Natural killer cell (primary cell): ENCODE measurements at regions not wholly inside any gene's neighbourhood (a gene's known extent, or its start where the extent isn't known, plus 50 kb on each side); places are given as distances from the start of the nearest gene placed in this dataset.
A peak's percentile ranks its signal among the peaks of the same experiment; 100 is the strongest.
"Not testable (repeated sequence)": the region's sequence is repeated elsewhere in the genome, so short reads cannot be mapped to it uniquely, and the experiment has no call there.

Source experiments
- ATAC-seq, 3 donors: fragments of 150-1000 bp in 2 of 3; fragments of 200-7000 bp in 1 of 3; cut with Tn5 transposase; 1 replicate in 1 of 3; 2 replicates in 2 of 3; pipeline ENCODE4 v1.10.0; 2021; ENCODE audit warnings: mild to moderate bottlenecking in 2 of 3, moderate library complexity in 2 of 3
- DNase-seq, 2 donors: peaks; one replicate each; pipeline versions ENCODE4 v3.0.0 to v3.0.0-alpha.2; 2013 to 2021; ENCODE audit warnings: mixed read lengths in 1 of 2
- H3K27ac ChIP-seq: one replicate; pipeline ENCODE4 v1.5.1; 2013; ENCODE audit warnings: mild to moderate bottlenecking, low read length
- H3K27me3 ChIP-seq: one replicate; pipeline ENCODE4 v1.6.1; 2013; ENCODE audit warnings: low read length; ENCODE audit not compliant: control insufficient read depth, insufficient read depth
- H3K36me3 ChIP-seq: one replicate; pipeline ENCODE4 v1.6.1; 2013; ENCODE audit warnings: low read length; ENCODE audit not compliant: control insufficient read depth, insufficient read depth
- H3K4me1 ChIP-seq: one replicate; pipeline ENCODE4 v1.6.1; 2013; ENCODE audit warnings: low read length; ENCODE audit not compliant: control insufficient read depth, insufficient read depth
- H3K4me3 ChIP-seq: one replicate; pipeline ENCODE4 v1.5.1; 2013; ENCODE audit warnings: low read length
- H3K9me3 ChIP-seq: one replicate; pipeline ENCODE4 v1.6.1; 2013; ENCODE audit warnings: low read length; ENCODE audit not compliant: control insufficient read depth, insufficient read depth
- H3K27ac Mint-ChIP-seq, 2 donors: one replicate each; pipeline ENCODE4 v1.8.0; 2022; ENCODE audit warnings: mild to moderate bottlenecking in 2 of 2, mixed read lengths in 2 of 2, moderate library complexity in 1 of 2
- H3K27me3 Mint-ChIP-seq, 2 donors: one replicate each; pipeline ENCODE4 v1.8.0; 2022; ENCODE audit warnings: low read depth in 2 of 2, mixed read lengths in 2 of 2
- H3K36me3 Mint-ChIP-seq: one replicate; pipeline ENCODE4 v1.8.0; 2022; ENCODE audit warnings: mixed read lengths
- H3K4me1 Mint-ChIP-seq, 2 donors: one replicate each; pipeline ENCODE4 v1.8.0; 2022; ENCODE audit warnings: mixed read lengths in 2 of 2
- H3K4me3 Mint-ChIP-seq: one replicate; pipeline ENCODE4 v1.8.0; 2022; ENCODE audit warnings: mild to moderate bottlenecking, moderate library complexity, mixed read lengths
- H3K9me3 Mint-ChIP-seq, 2 donors: one replicate each; pipeline ENCODE4 v1.8.0; 2022; ENCODE audit warnings: mixed read lengths in 2 of 2
- WGBS: methylation state at CpG from one replicate; pipeline ENCODE4 v1.1.7; 2013; ENCODE audit warnings: missing lambda C conversion rate; ENCODE audit not compliant: insufficient coverage; 5-methylcytosine and 5-hydroxymethylcytosine counted together
- intact Hi-C: fragments of 100-400 bp; cut with micrococcal nuclease; formaldehyde crosslinking; loops from one replicate; pipeline ENCODE4 v1.14.2; 2022
- TF ChIP-seq, protein P1 (sequence below): fragments of 200-600 bp; IDR thresholded peaks from one replicate; pipeline ENCODE4 v1.8.0; 2022; ENCODE audit warnings: antibody characterized with exemption

DNA sequence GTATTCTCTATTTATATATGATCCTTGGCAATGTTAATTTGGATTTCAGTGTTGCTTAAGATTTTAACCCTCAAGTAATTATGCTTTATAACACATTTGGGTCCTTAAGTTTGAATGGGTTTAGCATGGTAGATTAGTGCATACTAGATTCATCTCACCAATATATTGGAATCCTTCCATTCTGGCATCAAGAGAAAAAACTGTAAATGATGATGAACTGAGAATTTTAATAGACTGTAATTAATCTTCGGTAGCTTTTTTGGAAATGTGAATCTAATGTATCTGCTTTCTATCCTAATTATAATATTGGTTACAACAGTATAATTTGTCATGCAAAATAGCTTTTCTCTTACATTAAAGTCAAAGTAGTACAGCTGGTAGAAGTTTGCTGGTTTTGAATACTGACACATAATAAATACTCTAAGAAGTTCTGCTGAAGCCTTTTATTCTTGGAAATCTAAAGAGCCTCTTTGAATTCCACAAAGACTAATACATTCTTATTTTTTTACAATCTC lies 279.8 kb downstream of the AMY1C start:
- no peak for DNase-seq
- H3K27ac ChIP-seq, result no peak overlapping the region
- H3K4me1 ChIP-seq, result no peaks in the 10 kb centered on the region
- H3K36me3 ChIP-seq, result no peaks in the 10 kb centered on the region
- H3K4me3 Mint-ChIP-seq, result no peak overlapping the region
- intact Hi-C loops, result no loop called here
- no peak overlapping the region for H3K4me3 ChIP-seq
- TF ChIP-seq, protein P1, sequence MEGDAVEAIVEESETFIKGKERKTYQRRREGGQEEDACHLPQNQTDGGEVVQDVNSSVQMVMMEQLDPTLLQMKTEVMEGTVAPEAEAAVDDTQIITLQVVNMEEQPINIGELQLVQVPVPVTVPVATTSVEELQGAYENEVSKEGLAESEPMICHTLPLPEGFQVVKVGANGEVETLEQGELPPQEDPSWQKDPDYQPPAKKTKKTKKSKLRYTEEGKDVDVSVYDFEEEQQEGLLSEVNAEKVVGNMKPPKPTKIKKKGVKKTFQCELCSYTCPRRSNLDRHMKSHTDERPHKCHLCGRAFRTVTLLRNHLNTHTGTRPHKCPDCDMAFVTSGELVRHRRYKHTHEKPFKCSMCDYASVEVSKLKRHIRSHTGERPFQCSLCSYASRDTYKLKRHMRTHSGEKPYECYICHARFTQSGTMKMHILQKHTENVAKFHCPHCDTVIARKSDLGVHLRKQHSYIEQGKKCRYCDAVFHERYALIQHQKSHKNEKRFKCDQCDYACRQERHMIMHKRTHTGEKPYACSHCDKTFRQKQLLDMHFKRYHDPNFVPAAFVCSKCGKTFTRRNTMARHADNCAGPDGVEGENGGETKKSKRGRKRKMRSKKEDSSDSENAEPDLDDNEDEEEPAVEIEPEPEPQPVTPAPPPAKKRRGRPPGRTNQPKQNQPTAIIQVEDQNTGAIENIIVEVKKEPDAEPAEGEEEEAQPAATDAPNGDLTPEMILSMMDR, result no peak
- H3K4me1 Mint-ChIP-seq, result no peaks in the 10 kb centered on the region
- H3K27me3 Mint-ChIP-seq, result peaks cover 0 to 2% of the 10 kb centered on the region in 2 donors
- WGBS, result 100% methylated on average over 1 of the region's 1 CpG
- no peaks in the 10 kb centered on the region for H3K27me3 ChIP-seq
- ATAC-seq, result no peak
- no peaks in the 10 kb centered on the region for H3K9me3 ChIP-seq
- no peaks in the 10 kb centered on the region for H3K36me3 Mint-ChIP-seq
- peaks cover 2% of the 10 kb centered on the region in 2 donors for H3K9me3 Mint-ChIP-seq
- no peak overlapping the region for H3K27ac Mint-ChIP-seq

DNA sequence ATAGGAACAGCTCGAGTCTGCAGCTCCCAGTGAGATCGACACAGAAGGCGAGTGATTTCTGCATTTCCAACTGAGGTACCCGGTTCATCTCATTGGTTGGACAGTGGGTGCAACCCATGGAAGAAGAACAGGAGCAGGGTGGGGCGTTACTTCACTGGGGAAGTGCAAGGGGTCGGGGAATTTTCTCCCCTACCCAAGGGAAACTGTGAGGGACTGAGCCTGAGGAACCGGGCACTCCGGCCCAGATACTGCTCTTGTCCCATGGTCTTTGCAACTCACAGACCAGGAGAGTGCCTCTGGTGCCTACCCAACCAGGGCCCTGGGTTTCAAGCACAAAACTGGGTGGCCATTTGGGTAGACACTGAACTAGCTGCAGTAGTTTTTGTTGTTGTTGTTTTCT lies 307.1 kb downstream of the AMY1C start:
- H3K9me3 ChIP-seq, result peaks cover 3% of the 10 kb centered on the region
- no peaks in the 10 kb centered on the region for H3K36me3 ChIP-seq
- H3K27ac ChIP-seq, result peak overlapping the region; percentile 79
- Mint-ChIP-seq H3K4me3 (no peak overlapping the region), H3K27ac (peak overlapping the region; percentile 59 to 74), H3K36me3 (no peaks in the 10 kb centered on the region), H3K4me1 (peaks cover 6 to 22% of the 10 kb centered on the region in 2 donors), H3K9me3 (peaks cover 12 to 19% of the 10 kb centered on the region in 2 donors), H3K27me3 (no peaks in the 10 kb centered on the region)
- H3K4me1 ChIP-seq, result peaks cover 14% of the 10 kb centered on the region
- TF ChIP-seq, protein P1, result no peak
- H3K27me3 ChIP-seq, result no peaks in the 10 kb centered on the region
- ATAC-seq (peak in 1 of 3 donors; percentile 42), DNase-seq (no peak)
- 79% methylated on average over 8 of the region's 8 CpGs for WGBS
- H3K4me3 ChIP-seq, result no peak overlapping the region
- intact Hi-C loops, result no loop called here

DNA sequence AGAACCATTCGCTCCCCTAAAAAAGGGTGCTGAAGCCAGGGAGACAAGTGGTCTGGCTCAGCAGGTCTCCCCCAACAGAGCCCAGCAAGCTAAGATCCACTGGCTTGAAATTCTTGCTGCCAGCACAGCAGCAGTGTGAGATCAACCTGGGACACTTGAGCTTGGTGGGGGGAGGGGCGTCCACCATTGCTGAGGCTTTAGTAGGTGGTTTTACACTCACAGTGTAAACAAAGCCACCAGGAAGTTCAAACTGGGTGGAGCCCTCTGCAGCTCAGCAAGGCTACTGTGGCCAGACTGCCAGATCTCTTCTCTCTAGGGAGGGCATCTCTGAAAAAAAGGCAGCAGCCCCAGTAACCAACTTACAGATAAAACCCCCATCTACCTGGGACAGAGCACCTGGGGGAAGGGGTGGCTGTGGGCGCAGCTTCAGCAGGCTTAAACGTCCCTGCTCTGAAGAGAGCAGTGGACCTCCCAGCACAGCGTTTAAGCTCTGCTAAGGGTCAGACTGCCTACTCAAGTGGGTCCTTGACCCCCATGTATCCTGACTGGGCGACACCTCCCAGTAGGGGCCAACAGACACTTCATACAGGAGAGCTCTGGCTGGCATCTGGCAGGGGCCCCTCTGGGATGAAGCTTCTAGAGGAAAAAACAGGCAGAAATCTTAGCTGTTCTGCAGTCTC lies 307.7 kb downstream of the AMY1C start:
- H3K4me3 Mint-ChIP-seq, result peak overlapping the region; percentile 62
- peak; percentile 46 to 80 (median 72) for ATAC-seq
- peaks cover 14% of the 10 kb centered on the region for H3K4me1 ChIP-seq
- peaks cover 12 to 20% of the 10 kb centered on the region in 2 donors for H3K9me3 Mint-ChIP-seq
- H3K9me3 ChIP-seq, H3K27me3 ChIP-seq, H3K36me3 ChIP-seq, H3K27me3 Mint-ChIP-seq, H3K36me3 Mint-ChIP-seq, H3K4me3 ChIP-seq, intact Hi-C loops: not testable (repeated sequence)
- H3K27ac ChIP-seq, result peak overlapping the region; percentile 79
- peak; percentile 3 to 60 for DNase-seq
- H3K4me1 Mint-ChIP-seq, result peaks cover 6 to 22% of the 10 kb centered on the region in 2 donors
- WGBS, result 70% methylated on average over 6 of the region's 6 CpGs
- peak overlapping the region; percentile 59 to 74 for H3K27ac Mint-ChIP-seq

DNA sequence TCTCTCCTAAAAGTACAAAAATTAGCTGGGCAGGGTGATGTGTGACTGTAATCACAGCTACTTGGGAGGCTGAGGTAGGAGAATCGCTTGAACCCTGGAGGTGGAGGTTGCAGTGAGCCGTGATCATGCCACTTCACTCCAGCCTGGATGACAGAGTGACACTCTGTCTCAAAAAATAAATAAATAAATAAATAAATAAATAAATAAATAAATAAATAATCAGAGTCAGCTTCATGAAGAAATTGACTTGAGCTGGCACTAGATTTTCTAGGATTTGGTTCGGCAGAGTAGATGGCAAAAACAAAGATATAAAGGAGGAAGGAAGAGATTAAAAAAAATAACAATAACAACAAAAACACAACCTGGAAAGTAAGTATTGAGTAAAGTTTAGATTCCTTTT lies 311.9 kb downstream of the AMY1C start:
- H3K27me3 ChIP-seq, H3K4me3 Mint-ChIP-seq, H3K36me3 ChIP-seq, intact Hi-C loops, H3K9me3 ChIP-seq, H3K27ac ChIP-seq, DNase-seq, H3K27ac Mint-ChIP-seq, ATAC-seq, H3K4me3 ChIP-seq, H3K27me3 Mint-ChIP-seq, H3K36me3 Mint-ChIP-seq: not testable (repeated sequence)
- Mint-ChIP-seq H3K9me3 (peaks cover 6 to 12% of the 10 kb centered on the region in 2 donors), H3K4me1 (peaks cover 6 to 11% of the 10 kb centered on the region in 2 donors)
- 100% methylated on average over 1 of the region's 3 CpGs for WGBS
- H3K4me1 ChIP-seq, result peaks cover 12% of the 10 kb centered on the region
